H1 (cell line): ENCODE measurements at regions not wholly inside any gene's neighbourhood (a gene's known extent, or its start where the extent isn't known, plus 50 kb on each side); places are given as distances from the start of the nearest gene placed in this dataset.

Source experiments
- CTCF ChIA-PET: fragments of 300-600 bp; sonication (Branson Sonifier 250); formaldehyde crosslinking; loops from one replicate; lab custom pipeline; 2021; ENCODE audit not compliant: partially characterized antibody; lab: Charles Lee
- POLR2A ChIA-PET: fragments of 300-600 bp; sonication (Branson Sonifier 250); formaldehyde crosslinking; loops from one replicate; lab custom pipeline; 2021; ENCODE audit warnings: inconsistent platforms; ENCODE audit not compliant: partially characterized antibody; lab: Charles Lee
- DNase-seq, 2 experiments: peaks; one replicate each; pipeline versions ENCODE4 v3.0.0 to v3.0.0-alpha.2; 2010 to 2022; ENCODE audit warnings: low spot score in 2 of 2, low read depth in 1 of 2, mixed read lengths in 1 of 2
- FAIRE-seq: peaks from 2 replicates; lab custom pipeline; 2011; peaks lifted over from hg19 to GRCh38; lab: Jason Lieb, UNC
- H2AFZ ChIP-seq: 2 replicates; pipeline ENCODE4 v1.8.1; 2012; ENCODE audit warnings: low read length, inconsistent platforms
- H2AK5ac ChIP-seq: 2 replicates; pipeline ENCODE4 v1.6.1; 2013; ENCODE audit warnings: low read depth, low read length
- H2BK120ac ChIP-seq: replicated peaks from 2 replicates; pipeline ENCODE3; 2013; ENCODE audit warnings: low read depth, low read length, inconsistent platforms
- H2BK12ac ChIP-seq: 2 replicates; pipeline ENCODE4 v1.6.1; 2013; ENCODE audit warnings: low read depth, low read length
- H2BK15ac ChIP-seq: 2 replicates; pipeline ENCODE4 v1.6.1; 2013; ENCODE audit warnings: low read length
- H2BK20ac ChIP-seq: 2 replicates; pipeline ENCODE4 v1.6.1; 2013; ENCODE audit warnings: low read length
- H2BK5ac ChIP-seq: 2 replicates; pipeline ENCODE4 v1.6.1; 2013; ENCODE audit warnings: low read depth, low read length
- H3K14ac ChIP-seq: 2 replicates; pipeline ENCODE4 v1.6.1; 2013; ENCODE audit warnings: inconsistent platforms; ENCODE audit not compliant: insufficient read length
- H3K18ac ChIP-seq: 2 replicates; pipeline ENCODE4 v1.6.1; 2013; ENCODE audit warnings: low read length; ENCODE audit errors: extremely low read depth
- H3K23ac ChIP-seq: 2 replicates; pipeline ENCODE4 v1.6.1; 2013; ENCODE audit warnings: inconsistent platforms; ENCODE audit not compliant: insufficient read length
- H3K23me2 ChIP-seq: 2 replicates; pipeline ENCODE4 v1.6.1; 2013; ENCODE audit warnings: low read depth, low read length
- H3K27ac ChIP-seq: 2 replicates; pipeline ENCODE4 v1.6.1; 2011; ENCODE audit warnings: low read depth, low read length, inconsistent platforms
- H3K27me3 ChIP-seq, 4 experiments: replicated peaks in 1 of 4; 1 replicate in 1 of 4; 2 replicates in 3 of 4; pipeline versions ENCODE4 v1.6.1 to v1.8.1; 2011 to 2013; ENCODE audit warnings: low read length in 3 of 4, mild to moderate bottlenecking in 3 of 4, inconsistent platforms in 2 of 4, mixed read lengths in 2 of 4, moderate library complexity in 1 of 4; ENCODE audit not compliant: control insufficient read depth in 3 of 4, insufficient read depth in 3 of 4; ENCODE audit errors: extremely low read depth in 1 of 4
- H3K36me3 ChIP-seq, 4 experiments: 2 replicates each; pipeline versions ENCODE4 v1.6.1 to v1.8.1; 2011 to 2013; ENCODE audit warnings: mild to moderate bottlenecking in 4 of 4, low read length in 3 of 4, moderate library complexity in 2 of 4, control low read depth in 1 of 4, inconsistent platforms in 1 of 4; ENCODE audit not compliant: insufficient read depth in 4 of 4, control insufficient read depth in 2 of 4
- H3K4ac ChIP-seq: replicated peaks from 2 replicates; pipeline ENCODE3; 2013; ENCODE audit warnings: low read length, low read depth, mixed read lengths, inconsistent platforms; ENCODE audit not compliant: insufficient read length
- H3K4me1 ChIP-seq, 4 experiments: replicated peaks in 1 of 4; 1 replicate in 1 of 4; 2 replicates in 3 of 4; pipeline versions ENCODE4 v1.6.1 to v1.8.1; 2011 to 2013; ENCODE audit warnings: low read length in 3 of 4, inconsistent platforms in 2 of 4, mixed read lengths in 1 of 4; ENCODE audit not compliant: insufficient read depth in 4 of 4, control insufficient read depth in 3 of 4
- H3K4me2 ChIP-seq, 2 experiments: 2 replicates each; pipeline versions ENCODE4 v1.6.1 to v1.8.1; 2011 to 2013; ENCODE audit warnings: low read depth in 2 of 2, low read length in 2 of 2, control low read depth in 1 of 2, inconsistent platforms in 1 of 2, mild to moderate bottlenecking in 1 of 2; ENCODE audit not compliant: insufficient read depth in 1 of 2
- H3K4me3 ChIP-seq, 4 experiments: fragments of 200-600, 300-600 bp in 1 of 4; sonication (generic), shearing (Covaris generic), sonication (Bioruptor Twin) in 1 of 4; 2 replicates each; pipeline versions ENCODE4 v1.5.1 to v1.8.1; 2011 to 2016; ENCODE audit warnings: low read length in 4 of 4, low read depth in 3 of 4, control low read depth in 2 of 4, inconsistent platforms in 2 of 4, mild to moderate bottlenecking in 2 of 4, mixed read lengths in 1 of 4, moderate library complexity in 1 of 4; ENCODE audit not compliant: insufficient read depth in 2 of 4; ENCODE audit errors: extremely low read depth in 1 of 4
- H3K56ac ChIP-seq: replicated peaks from 2 replicates; pipeline ENCODE3; 2013; ENCODE audit warnings: low read depth, mild to moderate bottlenecking, mixed read lengths, low read length, inconsistent platforms; ENCODE audit not compliant: insufficient read length
- H3K79me1 ChIP-seq: 2 replicates; pipeline ENCODE4 v1.6.1; 2013; ENCODE audit warnings: low read depth, low read length, control low read depth
- H3K79me2 ChIP-seq, 2 experiments: 2 replicates each; pipeline versions ENCODE4 v1.6.1 to v1.8.1; 2012 to 2013; ENCODE audit warnings: low read length in 2 of 2, mild to moderate bottlenecking in 2 of 2, inconsistent platforms in 1 of 2; ENCODE audit not compliant: insufficient read depth in 2 of 2, control insufficient read depth in 1 of 2
- H3K9ac ChIP-seq, 4 experiments: replicated peaks in 1 of 4; 1 replicate in 1 of 4; 2 replicates in 3 of 4; pipeline versions ENCODE4 v1.6.1 to v1.8.1; 2011 to 2013; ENCODE audit warnings: low read depth in 3 of 4, low read length in 3 of 4, control low read depth in 2 of 4, mild to moderate bottlenecking in 2 of 4, moderate library complexity in 2 of 4, inconsistent platforms in 1 of 4; ENCODE audit errors: extremely low read depth in 1 of 4
- H3K9me3 ChIP-seq, 2 experiments: 2 replicates each; pipeline versions ENCODE4 v1.6.1 to v1.8.1; 2012 to 2013; ENCODE audit warnings: mild to moderate bottlenecking in 2 of 2, moderate library complexity in 2 of 2, control low read depth in 1 of 2, inconsistent platforms in 1 of 2, low read depth in 1 of 2, low read length in 1 of 2, mixed read lengths in 1 of 2; ENCODE audit not compliant: insufficient read depth in 2 of 2
- H4K20me1 ChIP-seq, 2 experiments: replicated peaks in 1 of 2; 2 replicates each; pipeline versions ENCODE3 to v1.8.1; 2011 to 2013; ENCODE audit warnings: inconsistent platforms in 2 of 2, low read length in 2 of 2, mild to moderate bottlenecking in 1 of 2; ENCODE audit not compliant: insufficient read depth in 2 of 2, control insufficient read depth in 1 of 2
- H4K5ac ChIP-seq: 2 replicates; pipeline ENCODE4 v1.6.1; 2013; ENCODE audit warnings: low read length, low read depth, mixed read lengths, inconsistent platforms; ENCODE audit not compliant: insufficient read length
- H4K8ac ChIP-seq: 2 replicates; pipeline ENCODE4 v1.8.0; 2013; ENCODE audit warnings: mild to moderate bottlenecking, moderate library complexity, low read length, inconsistent platforms; ENCODE audit not compliant: insufficient read depth; ENCODE audit errors: extremely low read depth
- H4K91ac ChIP-seq: replicated peaks from 2 replicates; pipeline ENCODE3; 2013; ENCODE audit warnings: low read length, mixed read lengths, inconsistent platforms; ENCODE audit not compliant: insufficient read length
- ASH2L ChIP-seq: fragments of 200-600, 300-600 bp; sonication (generic); IDR thresholded peaks from one replicate; pipeline ENCODE4 v1.7.1; 2017; ENCODE audit warnings: low read length
- BACH1 ChIP-seq: IDR thresholded peaks from 2 replicates; pipeline ENCODE4 v1.6.1; 2012; ENCODE audit warnings: low read length, improper control_type of control experiment
- CTCF ChIP-seq, 3 experiments: IDR thresholded peaks; 1 replicate in 2 of 3; 2 replicates in 1 of 3; pipeline versions ENCODE4 v1.5.1 to v1.6.1; 2011; ENCODE audit warnings: low read length in 3 of 3, mild to moderate bottlenecking in 3 of 3, inconsistent platforms in 2 of 3, low read depth in 1 of 3, moderate library complexity in 1 of 3; ENCODE audit not compliant: insufficient read depth in 1 of 3; ENCODE audit errors: control extremely low read depth in 1 of 3
- GABPA ChIP-seq: IDR thresholded peaks from 2 replicates; pipeline ENCODE4 v1.6.1; 2011; ENCODE audit warnings: mild to moderate bottlenecking, low read length, moderate library complexity, borderline replicate concordance; ENCODE audit not compliant: insufficient read depth
- JUN ChIP-seq: IDR thresholded peaks from 2 replicates; pipeline ENCODE4 v1.6.1; 2011; ENCODE audit warnings: low read depth, mild to moderate bottlenecking, improper control_type of control experiment, low read length
- NRF1 ChIP-seq: IDR thresholded peaks from 2 replicates; pipeline ENCODE4 v1.6.1; 2011; ENCODE audit warnings: mild to moderate bottlenecking, low read depth, low read length, improper control_type of control experiment
- PHF8 ChIP-seq: fragments of 200-600 bp; sonication (generic); conservative IDR thresholded peaks from 2 replicates; pipeline ENCODE4 v1.7.1; 2012; ENCODE audit warnings: low read depth, mild to moderate bottlenecking, inconsistent platforms, low read length, moderate library complexity
- RXRA ChIP-seq: IDR thresholded peaks from 2 replicates; pipeline ENCODE4 v1.6.1; 2011; ENCODE audit warnings: low read depth, mild to moderate bottlenecking, low read length, moderate library complexity; ENCODE audit not compliant: insufficient read depth
- SIN3A ChIP-seq, 2 experiments: IDR thresholded peaks in 1 of 2; conservative IDR thresholded peaks in 1 of 2; 2 replicates each; pipeline ENCODE4 v1.6.1; 2011 to 2012; ENCODE audit warnings: low read length in 2 of 2, improper control_type of control experiment in 1 of 2, low read depth in 1 of 2, mild to moderate bottlenecking in 1 of 2
- SP2 ChIP-seq: IDR thresholded peaks from 2 replicates; pipeline ENCODE4 v1.6.1; 2012; ENCODE audit warnings: mild to moderate bottlenecking, low read length, inconsistent platforms
- TAF1 ChIP-seq: IDR thresholded peaks from 2 replicates; pipeline ENCODE4 v1.6.1; 2011; ENCODE audit warnings: mild to moderate bottlenecking, low read depth, low read length
- TCF12 ChIP-seq: IDR thresholded peaks from 2 replicates; pipeline ENCODE4 v1.6.1; 2011; ENCODE audit warnings: low read depth, mild to moderate bottlenecking, low read length
- ZNF274 ChIP-seq: IDR thresholded peaks from 2 replicates; pipeline ENCODE4 v1.7.0; 2012; ENCODE audit warnings: low read length, borderline replicate concordance; ENCODE audit errors: extremely low read depth
- WGBS, 2 experiments: shearing (Covaris generic) in 1 of 2; methylation state at CpG; one replicate each; pipeline versions ENCODE4 v1.1.6 to v1.1.7; 2013 to 2015; ENCODE audit warnings: low lambda C conversion rate in 2 of 2, mixed read lengths in 2 of 2, inconsistent platforms in 1 of 2, low coverage in 1 of 2, missing lambda C conversion rate in 1 of 2; ENCODE audit not compliant: insufficient replicate concordance in 2 of 2, insufficient coverage in 1 of 2, insufficient read length in 1 of 2; ENCODE audit errors: extremely low coverage in 1 of 2, missing lambda C conversion rate in 1 of 2; 5-methylcytosine and 5-hydroxymethylcytosine counted together

DNA sequence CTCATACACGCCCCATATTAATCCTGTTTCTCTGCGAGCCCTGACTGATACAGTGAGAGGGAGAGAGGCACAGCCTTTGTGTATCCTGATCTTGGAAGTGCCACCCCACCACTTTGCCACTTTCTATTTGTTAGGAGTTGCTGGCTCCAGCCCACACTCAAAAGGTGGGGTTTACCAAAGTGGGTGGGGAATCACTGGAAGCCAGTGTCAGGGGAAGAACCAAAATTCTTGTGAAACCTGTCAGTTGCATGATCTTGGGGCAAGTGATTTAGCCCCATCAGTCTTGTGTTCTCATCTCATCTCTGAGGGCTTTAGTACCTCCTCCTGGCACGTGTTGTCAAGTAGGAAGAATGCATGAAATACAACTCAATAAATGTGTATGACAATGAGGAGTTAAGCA lies 119.5 kb downstream of the SOX9 start:
- H4K91ac ChIP-seq = no peak overlapping the region
- FAIRE-seq = no peak
- TF ChIP-seq JUN = no peak
- no peak for TF ChIP-seq BACH1
- no peak for TF ChIP-seq ASH2L
- no peak for TF ChIP-seq GABPA
- no peak for TF ChIP-seq PHF8
- TF ChIP-seq SIN3A (conservative IDR thresholded peaks at IDR 0.05 in 1 of 2, IDR thresholded peaks at IDR 0.05 in 1 of 2; ENCODE audit: low read depth in 1 of 2, low read length in 2 of 2) = no peak
- no peak for TF ChIP-seq SP2
- no peak for TF ChIP-seq ZNF274
- no peak for TF ChIP-seq NRF1
- no peak for TF ChIP-seq TCF12
- no peak for TF ChIP-seq TAF1
- TF ChIP-seq CTCF (IDR thresholded peaks at IDR 0.05; ENCODE audit: control extremely low read depth in 1 of 3, insufficient read depth in 1 of 3, low read depth in 1 of 3, low read length in 3 of 3) = no peak
- TF ChIP-seq RXRA = no peak

More for the DNA sequence above, 119.5 kb downstream of the SOX9 start:
- Histone ChIP-seq H2BK5ac (no peak overlapping the region), H3K4me3 (no peak overlapping the region), H2AFZ (no peak overlapping the region), H3K9ac (no peak overlapping the region), H3K9me3 (no peaks in the 10 kb centered on the region; a peak in 1 of 4 replicates), H3K79me1 (no peaks in the 10 kb centered on the region), H3K36me3 (no peaks in the 10 kb centered on the region), H2BK120ac (no peak overlapping the region), H2AK5ac (no peak overlapping the region), H4K5ac (no peak overlapping the region), H3K23me2 (no peaks in the 10 kb centered on the region; the same call in 1 of the 2 replicates), H2BK20ac (no peak overlapping the region), H3K27ac (no peak overlapping the region), H3K14ac (no peak overlapping the region), H2BK12ac (no peak overlapping the region), H3K27me3 (peaks cover 0 to 3% (median 1%) of the 10 kb centered on the region in 4 experiments; a peak in 1 of 7 replicates), H3K79me2 (no peaks in the 10 kb centered on the region), H3K4me1 (peaks cover 0 to 10% (median 4%) of the 10 kb centered on the region in 4 experiments; a peak in 5 of 7 replicates), H4K8ac (no peak overlapping the region), H3K18ac (no peak overlapping the region), H3K4me2 (no peak overlapping the region), H3K23ac (no peak overlapping the region), H3K56ac (no peak overlapping the region), H2BK15ac (no peak overlapping the region), H3K4ac (no peak overlapping the region), H4K20me1 (no peaks in the 10 kb centered on the region)
- CTCF ChIA-PET = no interaction called here
- DNase-seq = no peak
- 89% methylated on average over 3 of the region's 3 CpGs; no CpG with 5 or more reads in 1 of the 2 experiments for WGBS, 2 experiments
- POLR2A ChIA-PET = no interaction called here
